Retinal pigment epithelial cell (primary cell): ENCODE measurements at regions not wholly inside any gene's neighbourhood (a gene's known extent, or its start where the extent isn't known, plus 50 kb on each side); places are given as distances from the start of the nearest gene placed in this dataset.

ENCODE experiments used
- DNase-seq: peaks from one replicate; pipeline ENCODE4 v3.0.0-alpha.2; 2010; ENCODE audit warnings: low read depth
- H3K4me3 ChIP-seq: 2 replicates; pipeline ENCODE4 v1.5.1; 2011; ENCODE audit warnings: mild to moderate bottlenecking, low read length, control low read depth, moderate library complexity
- CTCF ChIP-seq: conservative IDR thresholded peaks from 2 replicates; pipeline ENCODE4 v1.5.1; 2011; ENCODE audit warnings: low read depth, low read length, control low read depth, inconsistent platforms

GRCh38 chr6:145352382-145353080 is 382.8 kb downstream of the EPM2A start:
- DNase-seq, result no peak
- TF ChIP-seq CTCF, result no peak
- no peak overlapping the region for H3K4me3 ChIP-seq

DNA sequence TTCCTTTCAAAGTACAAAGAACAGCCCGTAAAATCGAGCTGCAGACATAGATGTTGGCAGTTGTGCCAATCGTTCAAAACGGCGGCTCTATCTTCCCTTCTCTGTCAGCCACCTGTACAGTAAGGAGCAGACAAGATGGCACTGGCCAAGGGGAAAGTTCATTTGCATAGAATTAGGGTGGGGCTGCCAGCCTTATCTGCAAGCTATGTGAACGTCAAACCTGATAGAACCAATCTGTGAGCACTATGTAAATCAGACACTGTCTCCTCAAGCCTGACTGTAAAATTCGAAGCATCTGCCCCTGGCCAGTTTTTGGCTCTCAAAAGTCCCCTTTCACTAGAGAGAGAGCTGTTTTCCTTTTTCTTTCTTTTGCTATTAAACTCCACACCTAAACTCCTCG is 374.5 kb downstream of the EPM2A start:
- no peak overlapping the region for H3K4me3 ChIP-seq
- no peak for TF ChIP-seq CTCF
- DNase-seq, result no peak

- TF ChIP-seq CTCF, result no peak
- H3K4me3 ChIP-seq, result no peak overlapping the region
- DNase-seq, result no peak
These were observed 368.2 kb downstream of the EPM2A start for GRCh38 chr6:145367149-145367548.

DNA sequence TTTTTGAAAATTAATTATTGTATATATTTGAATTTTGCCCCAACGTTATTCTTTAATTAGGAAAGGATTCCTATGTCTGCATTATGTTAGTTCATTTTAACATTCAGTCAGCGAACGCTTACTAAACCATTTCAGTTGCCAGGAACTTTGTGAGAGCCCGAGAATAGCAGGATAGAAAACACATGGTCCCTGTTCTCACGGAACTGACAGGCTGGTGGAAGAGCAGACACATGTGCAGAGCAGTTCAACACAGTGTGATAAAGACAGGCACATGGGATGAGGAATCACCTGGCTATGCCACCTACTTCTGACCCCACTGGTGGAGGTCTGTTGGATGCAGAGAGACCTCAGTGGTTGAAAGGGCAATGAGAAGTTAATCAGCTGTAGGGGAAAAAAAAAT is 367.2 kb downstream of the EPM2A start:
- no peak overlapping the region for H3K4me3 ChIP-seq
- no peak for TF ChIP-seq CTCF
- DNase-seq, result no peak

- no peak for DNase-seq
- no peak overlapping the region for H3K4me3 ChIP-seq
- no peak for TF ChIP-seq CTCF
These were observed 364.8 kb downstream of the EPM2A start for GRCh38 chr6:145370559-145370958.

- no peak overlapping the region for H3K4me3 ChIP-seq
- no peak for DNase-seq
- TF ChIP-seq CTCF, result no peak
These were observed 362.6 kb downstream of the EPM2A start for GRCh38 chr6:145372671-145373151.

- DNase-seq, result no peak
- H3K4me3 ChIP-seq, result no peak overlapping the region
- no peak for TF ChIP-seq CTCF
These were observed 361.5 kb downstream of the EPM2A start for GRCh38 chr6:145373826-145374225.
